ENCODE measurements at regions not wholly inside any gene's neighbourhood (a gene's known extent, or its start where the extent isn't known, plus 50 kb on each side); places are given as distances from the start of the nearest gene placed in this dataset.

- no peak for TF ChIP-seq CTCF (IDR thresholded peaks at IDR 0.05; ENCODE audit: control insufficient read depth, extremely low read depth, insufficient read depth)
- H3K4me3 ChIP-seq (ENCODE audit: low read depth, low read length): no peak overlapping the region
- no peak for DNase-seq (ENCODE audit: low read depth)
Measured at GRCh38 chr10:28871665-28872064, 194.3 kb downstream of the BAMBI start.

- DNase-seq (ENCODE audit: low read depth): no peak
- H3K4me3 ChIP-seq (ENCODE audit: low read depth, low read length): no peak overlapping the region
- no peak for TF ChIP-seq CTCF (IDR thresholded peaks at IDR 0.05; ENCODE audit: control insufficient read depth, extremely low read depth, insufficient read depth)
Measured at GRCh38 chr10:28872587-28873165, 195.4 kb downstream of the BAMBI start.

GRCh38 chr10:28873540-28873939, 196.2 kb downstream of the BAMBI start:
- no peak for TF ChIP-seq CTCF (IDR thresholded peaks at IDR 0.05; ENCODE audit: control insufficient read depth, extremely low read depth, insufficient read depth)
- H3K4me3 ChIP-seq (ENCODE audit: low read depth, low read length): no peak overlapping the region
- DNase-seq (ENCODE audit: low read depth): no peak

- H3K4me3 ChIP-seq (ENCODE audit: low read depth, low read length): no peak overlapping the region
- TF ChIP-seq CTCF (IDR thresholded peaks at IDR 0.05; ENCODE audit: control insufficient read depth, extremely low read depth, insufficient read depth): no peak
- DNase-seq (ENCODE audit: low read depth): no peak
Measured at GRCh38 chr10:28874210-28874609, 196.9 kb downstream of the BAMBI start.

- no peak overlapping the region for H3K4me3 ChIP-seq (ENCODE audit: low read depth, low read length)
- no peak for DNase-seq (ENCODE audit: low read depth)
- TF ChIP-seq CTCF (IDR thresholded peaks at IDR 0.05; ENCODE audit: control insufficient read depth, extremely low read depth, insufficient read depth): no peak
Measured at GRCh38 chr10:28875549-28876081, 198.3 kb downstream of the BAMBI start.

- no peak overlapping the region for H3K4me3 ChIP-seq (ENCODE audit: low read depth, low read length)
- no peak for DNase-seq (ENCODE audit: low read depth)
- no peak for TF ChIP-seq CTCF (IDR thresholded peaks at IDR 0.05; ENCODE audit: control insufficient read depth, extremely low read depth, insufficient read depth)
Measured at GRCh38 chr10:28878236-28878970, 201.1 kb downstream of the BAMBI start.

Measured in LNCaP clone FGC (cell line).